HS-5 (cell line): ENCODE measurements at regions not wholly inside any gene's neighbourhood (a gene's known extent, or its start where the extent isn't known, plus 50 kb on each side); places are given as distances from the start of the nearest gene placed in this dataset.
A peak's percentile ranks its signal among the peaks of the same experiment; 100 is the strongest.
"Not testable (repeated sequence)": the region's sequence is repeated elsewhere in the genome, so short reads cannot be mapped to it uniquely, and the experiment has no call there.

Source experiments
- DNase-seq: peaks from one replicate; pipeline ENCODE4 v3.0.0-alpha.2; 2012; ENCODE audit warnings: low read depth

- DNase-seq = no peak
These were observed 161.5 kb downstream of the NRIP1 start for GRCh38 chr21:14903172-14903865.

- DNase-seq = no peak
These were observed 163.3 kb downstream of the NRIP1 start for GRCh38 chr21:14901482-14901958.

GRCh38 chr21:14900611-14901010 lies 164.2 kb downstream of the NRIP1 start:
- DNase-seq = no peak

- DNase-seq = peak; percentile 56
These were observed 164.7 kb downstream of the NRIP1 start for GRCh38 chr21:14900058-14900457.

- no peak for DNase-seq
These were observed 169.0 kb downstream of the NRIP1 start for GRCh38 chr21:14895792-14896191.

GRCh38 chr21:14890141-14890540 lies 174.7 kb downstream of the NRIP1 start:
- no peak for DNase-seq

- DNase-seq = no peak
These were observed 175.6 kb downstream of the NRIP1 start for GRCh38 chr21:14889080-14889810.

GRCh38 chr21:14888202-14888601 lies 176.6 kb downstream of the NRIP1 start:
- no peak for DNase-seq

GRCh38 chr21:14886001-14886400 lies 178.8 kb downstream of the NRIP1 start:
- no peak for DNase-seq

GRCh38 chr21:14883351-14883750 lies 181.4 kb downstream of the NRIP1 start:
- DNase-seq = no peak

GRCh38 chr21:14882545-14882944 lies 182.3 kb downstream of the NRIP1 start:
- DNase-seq = not testable (repeated sequence)

- no peak for DNase-seq
These were observed 182.8 kb downstream of the NRIP1 start for GRCh38 chr21:14881863-14882499.

GRCh38 chr21:14880922-14881321 lies 183.9 kb downstream of the NRIP1 start:
- DNase-seq = peak; percentile 79

GRCh38 chr21:14879458-14879857 lies 185.3 kb downstream of the NRIP1 start:
- DNase-seq = no peak

- DNase-seq = no peak
These were observed 185.8 kb downstream of the NRIP1 start for GRCh38 chr21:14878971-14879370.

GRCh38 chr21:14877581-14878228 lies 187.1 kb downstream of the NRIP1 start:
- no peak for DNase-seq

GRCh38 chr21:14876524-14876840 lies 188.3 kb downstream of the NRIP1 start:
- no peak for DNase-seq

GRCh38 chr21:14875704-14876523 lies 188.9 kb downstream of the NRIP1 start:
- DNase-seq = no peak

- no peak for DNase-seq
These were observed 189.6 kb downstream of the NRIP1 start for GRCh38 chr21:14875186-14875585.

GRCh38 chr21:14874379-14874778 lies 190.4 kb downstream of the NRIP1 start:
- DNase-seq = no peak

- DNase-seq = no peak
These were observed 192.9 kb downstream of the NRIP1 start for GRCh38 chr21:14871861-14872260.

GRCh38 chr21:14870853-14871149 lies 194.0 kb downstream of the NRIP1 start:
- DNase-seq = no peak
